GM20431 (cell line): ENCODE measurements at regions not wholly inside any gene's neighbourhood (a gene's known extent, or its start where the extent isn't known, plus 50 kb on each side); places are given as distances from the start of the nearest gene placed in this dataset.

ENCODE experiments used
- in situ Hi-C: fragments of 300-500 bp; cut with MseI, MboI; formaldehyde crosslinking; loops from one replicate; pipeline ENCODE4 v1.15.0; 2020; ENCODE audit warnings: low sequenced_read_pairs; ENCODE audit not compliant: unreplicated experiment

- in situ Hi-C loops = no loop called here
These were observed 308.1 kb upstream of the ZFHX3 start for GRCh38 chr16:73355981-73356380.

GRCh38 chr16:73354434-73354833 lies 306.5 kb upstream of the ZFHX3 start:
- in situ Hi-C loops = no loop called here

DNA sequence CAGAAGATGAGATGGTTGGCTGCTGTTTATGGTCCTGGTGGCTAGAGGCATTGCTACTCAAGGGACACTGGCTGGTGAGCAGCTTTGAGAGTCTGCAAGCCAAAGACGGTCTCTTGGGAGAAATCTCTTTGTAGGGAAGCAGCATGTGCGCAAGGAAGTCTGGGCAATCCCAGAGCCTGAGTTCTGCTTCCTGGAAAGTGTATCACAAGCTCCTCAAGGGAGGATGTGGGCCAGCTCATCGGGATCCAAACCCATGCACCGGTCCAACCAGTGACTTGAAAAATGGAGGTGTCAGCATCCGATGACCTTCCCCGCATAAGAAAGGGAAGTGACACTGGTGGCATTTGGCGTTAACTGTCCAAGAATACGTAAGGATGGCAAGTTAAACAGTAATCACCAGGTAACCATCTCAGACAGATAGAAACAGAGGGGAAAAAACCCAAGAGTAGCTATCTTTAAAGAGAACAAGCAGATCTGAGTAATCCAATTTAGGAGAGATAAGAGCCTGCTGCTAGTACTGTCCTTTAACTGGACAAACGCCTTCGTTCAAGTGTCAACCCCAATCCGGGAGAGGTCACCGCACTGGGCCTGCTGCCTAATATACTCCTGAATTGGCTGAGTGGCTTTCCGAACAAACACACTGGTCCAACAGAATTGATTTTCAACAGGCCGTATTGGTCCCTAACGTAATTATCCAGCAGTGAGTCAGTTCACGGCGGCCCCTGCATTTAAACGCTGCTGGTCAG lies 303.0 kb upstream of the ZFHX3 start:
- in situ Hi-C loops = no loop called here

DNA sequence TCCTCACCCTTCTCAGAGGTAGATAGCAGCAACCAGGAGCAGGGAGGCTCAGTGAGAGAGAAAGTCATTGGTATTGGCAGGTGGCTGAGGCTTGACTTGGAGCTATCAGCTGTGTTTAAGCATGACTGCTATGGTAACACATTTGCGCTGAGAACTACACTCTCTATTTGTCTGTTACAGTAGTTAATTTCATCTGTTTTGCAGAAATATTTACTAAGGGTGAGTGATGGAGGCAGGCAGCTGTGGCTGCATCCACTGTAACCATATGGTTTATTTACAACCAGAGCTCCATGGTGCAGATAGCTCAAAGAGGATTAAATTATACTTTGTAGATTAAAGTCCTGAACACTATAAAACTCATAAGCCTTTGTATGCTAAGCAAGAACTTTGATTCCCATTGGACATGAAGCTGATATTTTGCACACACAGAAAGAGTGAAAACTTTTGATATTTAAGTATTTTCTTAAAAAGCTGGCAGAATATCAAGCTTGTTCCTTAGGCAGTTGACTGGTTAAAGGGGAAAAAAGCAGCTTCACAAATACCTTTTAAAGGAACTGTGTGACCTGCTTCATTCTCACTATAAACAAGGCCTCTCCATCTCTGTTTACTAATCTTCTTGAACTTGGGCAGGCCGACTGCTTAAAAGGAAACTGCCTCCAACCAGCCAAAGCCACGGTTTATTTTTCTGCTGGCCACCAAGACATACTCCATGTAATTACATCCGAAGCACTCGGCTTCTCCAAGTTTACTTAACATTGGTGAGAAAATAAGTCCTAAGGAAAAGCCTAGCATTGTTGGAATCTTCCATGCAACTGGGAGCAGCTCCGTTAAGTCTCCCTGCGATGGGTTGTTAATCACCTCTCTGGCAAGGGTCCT lies 299.8 kb upstream of the ZFHX3 start:
- in situ Hi-C loops = no loop called here

DNA sequence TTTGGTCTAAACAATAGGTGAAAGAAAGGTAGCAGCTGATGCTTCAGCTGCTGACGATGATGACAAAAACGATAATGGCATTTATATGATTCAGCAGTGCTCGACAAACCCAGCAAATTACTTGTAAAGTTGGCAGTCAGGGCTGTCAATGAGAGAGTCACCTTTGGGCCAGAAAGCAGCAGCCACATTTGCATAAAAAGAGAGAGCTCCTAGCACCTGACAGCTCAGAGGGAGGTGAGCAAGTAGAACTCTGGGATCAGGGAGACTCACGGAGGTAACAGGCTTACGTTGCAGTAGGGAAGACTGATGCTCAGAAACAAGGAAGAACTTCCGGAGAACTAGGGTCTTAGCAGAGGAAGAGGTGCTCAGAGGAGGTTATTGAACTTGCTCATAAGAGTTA lies 291.9 kb upstream of the ZFHX3 start:
- in situ Hi-C loops = no loop called here

GRCh38 chr16:73337373-73338296 lies 289.7 kb upstream of the ZFHX3 start:
- in situ Hi-C loops = no loop called here

DNA sequence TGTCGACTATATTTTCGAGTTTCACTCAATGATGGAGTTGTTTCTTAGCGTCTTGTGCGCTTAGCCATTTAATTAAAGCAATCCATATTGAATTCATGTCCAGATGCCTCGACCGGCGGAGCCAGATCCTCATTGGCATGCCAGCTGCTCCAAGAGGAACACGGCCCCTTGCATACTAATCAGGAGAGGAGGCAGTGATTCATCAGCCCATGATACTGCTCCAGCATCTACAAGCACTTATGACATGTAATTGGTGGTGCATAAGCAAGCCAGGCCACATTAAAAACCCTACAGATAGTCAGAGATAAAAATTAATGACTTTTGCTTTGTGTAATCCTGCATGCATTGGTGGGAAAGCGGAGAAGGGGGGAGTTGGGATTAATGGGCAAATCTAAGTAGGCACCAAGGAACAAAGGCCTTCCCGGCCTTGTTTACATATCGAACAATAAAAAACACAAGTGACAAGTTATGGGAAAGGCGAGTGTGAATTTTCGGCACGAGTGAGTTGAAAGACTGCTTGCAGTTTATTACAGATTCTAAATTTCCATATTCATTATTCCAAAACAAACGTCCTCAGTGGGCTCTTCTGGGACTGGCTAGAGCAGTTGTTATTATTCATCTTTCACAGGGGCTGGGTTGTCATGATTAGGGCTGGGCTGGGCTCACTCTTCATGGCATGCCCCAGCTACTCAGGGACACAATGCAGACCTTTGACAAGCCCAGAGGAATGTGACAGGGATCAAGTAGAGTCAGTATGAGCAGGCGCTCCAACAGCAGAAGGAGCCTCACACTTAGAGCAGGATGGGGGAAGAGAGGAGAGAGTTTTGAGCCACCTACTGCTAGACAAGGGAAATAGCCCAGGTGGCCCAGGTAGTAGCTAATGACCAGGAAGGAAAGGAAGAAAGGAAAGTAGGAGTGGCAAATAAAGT lies 281.7 kb upstream of the ZFHX3 start:
- in situ Hi-C loops = no loop called here

GRCh38 chr16:73326770-73327470 lies 279.0 kb upstream of the ZFHX3 start:
- in situ Hi-C loops = no loop called here

DNA sequence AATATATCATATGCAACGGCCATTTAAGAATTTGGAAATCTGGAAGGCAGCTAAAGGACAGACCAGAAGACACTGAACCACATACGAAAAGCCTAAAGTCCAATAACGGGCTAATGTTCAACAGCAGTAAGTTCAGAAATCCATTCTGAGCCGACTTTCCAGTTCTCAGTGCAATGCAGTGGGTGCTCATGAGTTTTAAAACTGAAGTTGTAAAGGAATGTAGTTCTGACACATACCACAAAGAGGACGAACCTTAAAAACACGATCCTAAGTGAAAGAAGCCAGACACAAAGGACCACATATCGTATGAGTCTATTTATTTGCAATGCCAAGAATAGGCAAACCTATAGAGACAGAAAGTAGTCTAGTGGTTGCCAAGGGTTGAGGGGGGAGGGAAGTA lies 278.3 kb upstream of the ZFHX3 start:
- in situ Hi-C loops = no loop called here

GRCh38 chr16:73323880-73324279 lies 276.0 kb upstream of the ZFHX3 start:
- in situ Hi-C loops = no loop called here

DNA sequence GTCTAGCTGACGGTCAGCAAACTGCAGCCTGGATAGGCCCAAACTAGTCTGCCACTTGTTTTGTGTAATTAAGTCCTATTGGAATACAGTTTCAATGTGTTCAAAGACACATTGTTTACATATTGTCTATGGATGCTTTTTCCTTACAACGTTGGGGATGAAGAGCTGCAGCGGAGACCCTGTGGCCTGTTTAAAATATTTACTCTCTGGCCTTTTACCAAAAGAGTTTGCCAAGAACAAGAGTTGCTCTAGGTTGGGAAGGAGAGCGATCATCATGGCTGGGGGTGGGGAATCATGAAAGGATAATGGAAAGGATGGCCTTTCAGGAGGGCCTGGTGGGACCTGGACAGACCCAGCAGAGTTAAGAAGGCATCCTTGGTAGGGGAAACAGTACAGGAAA lies 274.9 kb upstream of the ZFHX3 start:
- in situ Hi-C loops = no loop called here

- in situ Hi-C loops = no loop called here
These were observed 273.9 kb upstream of the ZFHX3 start for GRCh38 chr16:73321853-73322252.

DNA sequence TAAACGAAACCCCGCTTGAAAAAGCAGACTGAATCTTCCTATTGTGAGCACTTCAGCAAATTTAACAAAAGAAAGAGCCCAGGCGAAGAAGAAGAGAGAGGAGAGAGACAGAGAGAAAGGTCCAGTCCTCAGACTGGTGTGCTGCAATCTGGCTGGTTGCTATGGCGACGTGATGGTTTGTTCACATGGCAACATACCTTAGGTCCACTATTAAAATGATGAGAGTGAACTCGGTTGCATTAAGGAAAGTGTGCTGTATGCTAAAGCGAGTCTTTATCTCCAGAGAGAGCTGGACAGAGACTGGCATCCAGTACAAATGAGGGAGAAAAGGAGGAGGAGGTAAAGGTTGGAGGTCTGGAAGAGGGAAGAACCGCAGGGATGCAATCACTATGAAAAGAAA lies 271.8 kb upstream of the ZFHX3 start:
- in situ Hi-C loops = no loop called here

DNA sequence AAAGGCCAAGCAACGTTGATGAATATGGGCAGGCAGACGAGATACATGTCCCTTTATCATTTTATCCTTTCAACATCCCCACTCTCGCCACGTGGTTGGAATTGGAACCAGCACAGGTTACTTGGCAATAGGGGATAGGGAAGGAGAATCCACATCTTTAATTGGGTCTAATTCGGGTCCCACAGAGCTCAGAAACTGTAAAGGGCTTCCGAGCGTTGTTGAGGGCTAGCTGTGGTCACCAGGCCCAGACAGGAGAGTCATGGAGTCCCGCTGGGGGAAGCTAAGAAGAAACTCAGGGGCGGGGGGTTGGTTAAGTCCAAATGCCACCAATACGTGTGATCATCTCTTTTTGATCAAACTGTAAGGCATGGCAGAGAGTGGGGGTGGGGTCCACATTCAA lies 271.3 kb upstream of the ZFHX3 start:
- in situ Hi-C loops = no loop called here

DNA sequence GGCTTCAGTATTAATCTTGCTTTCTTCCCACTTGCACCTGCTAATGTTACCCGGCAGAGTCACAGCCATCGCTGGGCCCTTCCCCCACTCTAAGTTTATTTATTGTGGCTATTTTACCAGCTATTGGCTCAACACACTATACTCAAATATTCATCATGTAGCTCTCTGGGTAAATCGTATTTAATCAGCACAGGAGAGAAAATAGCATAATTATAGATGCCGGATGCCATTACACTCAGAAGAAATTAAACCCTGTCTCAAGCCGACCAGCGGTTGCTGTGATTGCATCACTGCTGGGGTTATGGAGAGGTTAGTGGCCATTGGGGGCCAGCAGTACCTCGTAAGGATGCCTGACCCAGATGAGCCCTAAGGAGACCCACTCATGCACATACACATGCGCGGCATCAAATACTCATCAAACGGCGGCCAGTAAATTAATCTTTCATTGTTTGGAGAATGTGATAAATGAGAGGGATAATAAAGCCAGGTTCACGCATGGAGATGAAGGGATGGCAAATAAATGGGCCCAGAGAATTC lies 269.5 kb upstream of the ZFHX3 start:
- in situ Hi-C loops = no loop called here

DNA sequence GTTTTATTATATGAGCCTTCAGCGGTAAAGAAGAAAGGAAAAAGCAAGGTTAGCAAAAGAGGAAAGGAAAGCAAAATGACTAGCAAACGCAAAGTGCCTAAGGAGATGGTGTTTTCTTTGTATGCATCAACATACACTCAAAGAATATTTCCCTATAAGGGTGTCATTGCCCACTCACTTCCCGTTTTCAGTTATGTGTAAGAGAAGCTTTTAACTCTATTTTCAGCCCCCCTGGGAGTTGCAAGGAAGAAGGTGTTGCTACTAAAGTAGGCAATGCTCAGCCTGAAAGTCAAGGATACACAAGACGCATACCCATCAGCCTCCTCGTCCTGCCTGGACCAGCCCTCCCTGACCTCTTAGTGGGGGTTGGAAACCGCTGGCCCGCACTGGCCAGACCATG lies 267.7 kb upstream of the ZFHX3 start:
- in situ Hi-C loops = no loop called here

- in situ Hi-C loops = no loop called here
These were observed 266.0 kb upstream of the ZFHX3 start for GRCh38 chr16:73313950-73314349.

DNA sequence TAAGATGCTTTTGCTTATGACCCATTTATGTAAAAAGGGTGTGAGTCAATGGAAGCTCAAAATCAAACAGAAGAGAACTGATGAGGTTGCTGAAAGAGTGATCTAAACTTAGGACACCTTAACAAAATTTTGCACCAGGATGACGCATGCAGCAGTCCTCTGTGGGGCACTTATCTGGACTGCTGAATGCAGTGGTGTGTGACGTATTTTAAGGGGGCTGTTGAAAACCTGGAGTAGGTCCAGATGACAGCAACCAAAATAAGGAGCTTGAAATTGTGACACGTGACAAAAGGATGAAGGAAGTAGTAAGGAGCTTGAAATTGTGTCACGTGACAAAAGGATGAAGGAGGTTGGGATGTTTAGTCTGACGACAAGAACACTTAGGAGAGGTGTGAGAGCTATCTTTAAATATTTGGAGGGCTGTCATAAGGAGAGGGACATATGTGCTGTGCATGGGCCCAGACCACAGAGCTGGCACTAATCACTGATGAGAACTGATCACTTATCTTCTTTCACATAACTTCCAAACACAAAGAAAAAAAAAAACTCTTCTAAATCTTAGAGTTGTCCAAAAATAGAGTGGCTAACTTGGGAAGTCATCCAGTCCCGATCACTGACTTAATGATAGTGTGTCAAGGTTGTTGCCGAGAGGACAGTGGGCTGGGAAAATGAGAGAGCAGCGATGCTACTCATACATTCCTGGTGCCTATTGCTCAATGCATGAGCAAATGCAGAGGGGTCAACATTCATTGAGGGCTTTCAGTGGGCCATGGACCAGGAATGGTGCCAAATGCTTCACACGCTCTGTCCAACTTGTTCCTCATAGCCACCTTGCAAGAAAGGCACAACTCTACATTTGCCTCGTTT lies 264.2 kb upstream of the ZFHX3 start:
- in situ Hi-C loops = no loop called here
